GM18873 (cell line): ENCODE measurements at regions not wholly inside any gene's neighbourhood (a gene's known extent, or its start where the extent isn't known, plus 50 kb on each side); places are given as distances from the start of the nearest gene placed in this dataset.

Source experiments
- ATAC-seq: cut with Tn5 transposase; IDR thresholded peaks from one replicate; pipeline ENCODE4 v1.9.1; 2021; ENCODE audit warnings: mild to moderate bottlenecking, moderate library complexity, moderate number of reproducible peaks; ENCODE audit not compliant: unreplicated experiment, low FRiP score

DNA sequence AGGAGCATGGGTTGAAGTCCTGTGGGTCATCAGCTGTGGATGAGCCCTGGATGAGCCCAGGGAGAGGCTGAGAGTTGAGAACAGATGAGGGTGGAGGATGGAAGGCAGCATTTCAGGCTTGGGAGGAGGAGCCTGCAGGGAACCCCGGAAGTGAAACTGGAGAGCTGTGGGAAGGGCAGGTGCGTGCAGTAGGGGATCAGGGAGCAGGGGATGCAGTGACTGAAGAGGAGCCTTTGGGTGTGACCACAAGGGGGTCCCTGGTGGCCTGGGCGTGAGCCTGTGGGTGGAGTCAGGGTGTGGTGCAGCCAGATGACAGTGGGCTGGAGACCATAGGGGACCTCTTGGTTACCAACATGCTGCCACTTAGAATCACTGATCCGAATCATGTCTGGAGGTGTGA is 115.5 kb downstream of the PAPOLA start:
- no peak for ATAC-seq

DNA sequence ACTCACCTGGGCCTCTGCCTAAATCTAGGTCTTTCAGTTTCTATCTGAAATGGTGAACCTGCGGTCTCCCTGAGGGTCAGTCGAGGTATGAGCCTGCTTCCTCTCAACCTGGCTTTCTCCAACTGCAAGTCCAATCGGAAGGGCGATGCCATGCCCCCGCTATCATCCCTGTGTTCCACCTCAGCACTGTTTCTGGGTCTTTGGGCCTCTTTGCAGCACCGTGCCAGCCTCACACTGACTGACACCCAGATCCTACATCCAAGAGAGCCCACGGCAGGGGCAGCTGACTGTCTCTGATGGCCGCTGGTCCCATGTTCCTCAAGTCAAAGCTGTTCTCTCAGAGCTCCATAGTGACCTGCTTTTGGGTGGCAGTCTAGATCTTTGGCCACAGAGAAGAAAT is 120.7 kb downstream of the PAPOLA start:
- no peak for ATAC-seq

DNA sequence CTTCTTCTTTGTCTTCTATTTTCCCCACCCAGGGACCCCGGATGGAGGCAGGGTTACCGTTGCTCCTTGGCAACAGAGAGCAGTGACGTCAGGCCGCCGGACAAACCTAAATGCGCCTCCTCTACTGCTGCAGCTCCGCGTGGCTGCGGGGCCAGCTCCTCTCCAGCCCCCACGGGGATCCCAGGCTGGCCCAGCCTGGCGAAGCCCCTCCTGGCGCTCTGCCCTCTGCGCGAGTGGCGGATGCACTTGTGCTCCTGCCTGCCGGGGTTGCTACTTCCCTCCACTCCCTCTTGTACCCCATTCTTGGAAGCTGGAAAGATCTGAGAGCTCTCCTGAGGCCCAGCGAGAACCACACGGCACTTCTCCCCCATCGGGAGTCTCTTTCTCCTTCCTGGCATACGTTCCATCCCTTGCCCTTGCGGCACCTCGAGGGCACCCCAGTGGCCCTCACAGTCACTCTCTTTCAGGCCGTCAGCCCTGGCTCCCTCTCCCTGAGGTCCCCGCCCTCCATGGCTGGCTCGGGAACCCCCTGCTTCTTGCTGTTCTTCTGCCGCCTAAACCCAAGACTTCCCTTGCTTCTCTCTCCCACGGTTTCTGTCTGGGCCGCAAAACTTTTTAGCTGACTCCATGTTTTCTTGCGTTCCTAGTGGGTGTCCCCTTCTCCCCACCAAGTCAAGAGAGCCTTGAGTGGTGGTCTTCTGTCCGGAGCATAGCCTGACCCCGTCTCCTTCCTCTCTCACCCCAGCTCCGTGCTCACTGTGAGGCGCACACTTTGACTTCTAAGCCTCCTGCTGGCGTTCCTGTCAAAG is 121.7 kb downstream of the PAPOLA start:
- ATAC-seq = no peak

DNA sequence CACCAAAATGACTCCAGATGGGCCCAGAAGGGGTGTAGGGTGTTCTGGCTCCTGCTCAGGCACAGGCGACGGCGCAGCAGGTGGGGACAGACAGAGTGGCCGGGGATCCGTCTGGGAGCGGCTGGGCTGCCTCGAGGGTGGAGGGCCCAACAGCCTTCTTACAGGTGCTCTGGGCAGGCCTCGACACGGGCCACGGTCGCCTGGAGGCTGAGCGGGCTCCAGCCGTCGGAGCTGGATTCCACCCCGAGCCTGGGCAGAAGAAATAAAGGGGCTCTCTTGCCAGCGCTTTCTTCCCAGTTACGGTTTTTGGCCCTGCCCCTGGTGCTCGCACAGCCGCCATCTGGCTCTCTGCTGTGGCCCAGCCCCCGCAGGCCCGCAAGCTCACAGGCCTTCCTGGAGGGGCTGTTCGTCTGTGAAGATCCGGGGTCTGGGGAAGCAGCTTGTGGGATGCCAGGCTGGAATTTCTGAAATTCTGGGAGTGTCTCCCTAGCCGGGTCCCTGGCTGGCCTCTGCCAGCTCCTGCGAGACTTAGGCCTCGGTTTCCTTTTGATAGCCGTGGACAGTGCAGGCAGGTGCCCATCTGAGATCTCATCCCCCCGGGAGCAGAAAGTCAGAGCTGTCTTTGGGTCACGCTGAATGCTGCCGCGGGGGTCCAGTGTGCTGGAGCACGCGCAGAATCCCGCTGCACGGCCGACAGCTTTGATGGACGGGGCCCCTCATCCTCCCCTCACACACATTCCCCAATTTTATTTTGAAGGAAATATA is 122.7 kb downstream of the PAPOLA start:
- ATAC-seq = no peak

DNA sequence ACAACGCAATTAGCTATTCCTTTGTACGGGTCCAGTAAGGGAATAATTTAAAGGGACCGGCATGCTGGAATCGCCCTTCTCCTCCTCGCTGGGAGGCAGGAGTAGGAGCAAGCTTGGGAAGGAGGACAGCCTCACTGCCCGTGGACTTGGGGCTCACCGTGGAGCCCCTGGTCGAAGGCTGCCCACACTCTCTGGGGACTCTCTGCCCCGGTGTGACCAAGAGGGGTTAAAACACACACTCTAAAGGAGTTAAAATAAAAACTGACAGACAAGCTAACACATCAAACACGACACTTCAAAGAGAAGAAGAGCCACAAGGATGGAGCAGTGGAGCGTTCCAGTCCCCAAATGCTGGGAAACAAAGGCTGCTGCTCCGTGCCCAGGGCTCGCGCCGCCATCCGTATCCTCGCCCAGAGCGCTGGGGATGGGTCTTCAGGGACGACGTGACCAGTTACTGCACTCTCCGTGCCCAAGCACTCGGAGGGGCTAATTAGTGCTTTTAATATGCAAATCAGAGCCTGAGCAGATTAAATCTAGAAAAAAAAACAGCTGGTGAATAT is 123.3 kb downstream of the PAPOLA start:
- ATAC-seq = no peak

DNA sequence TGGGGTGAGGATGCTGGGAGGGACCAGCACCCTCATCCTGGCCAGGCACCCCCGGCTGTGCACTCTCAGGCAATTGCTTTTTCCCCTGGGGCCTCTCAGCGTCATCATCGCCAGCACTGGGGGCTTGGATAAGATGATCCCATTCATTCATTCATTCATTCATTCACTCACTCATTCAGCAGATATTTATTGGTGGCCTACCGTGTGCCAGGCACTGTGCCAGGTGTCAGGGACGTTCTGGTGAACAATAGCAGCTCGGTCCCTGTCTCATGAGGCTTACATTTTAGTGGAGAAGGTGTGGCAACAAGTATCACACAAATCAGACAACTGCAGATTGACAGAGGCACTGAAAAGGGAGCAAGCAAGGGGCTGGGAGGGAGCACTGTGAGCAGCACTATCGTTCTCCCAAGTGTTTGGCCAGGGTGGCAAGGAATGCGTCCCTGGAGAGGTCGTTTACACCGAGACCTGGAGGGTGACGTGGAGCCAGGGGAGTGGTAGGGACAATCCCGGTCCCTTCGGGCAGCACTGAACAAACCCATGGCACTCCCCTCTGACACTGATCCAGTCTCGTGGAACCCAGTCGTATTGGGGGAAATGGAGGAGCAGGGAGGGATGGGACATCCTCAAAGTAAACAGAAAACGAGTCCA is 124.1 kb downstream of the PAPOLA start:
- no peak for ATAC-seq

DNA sequence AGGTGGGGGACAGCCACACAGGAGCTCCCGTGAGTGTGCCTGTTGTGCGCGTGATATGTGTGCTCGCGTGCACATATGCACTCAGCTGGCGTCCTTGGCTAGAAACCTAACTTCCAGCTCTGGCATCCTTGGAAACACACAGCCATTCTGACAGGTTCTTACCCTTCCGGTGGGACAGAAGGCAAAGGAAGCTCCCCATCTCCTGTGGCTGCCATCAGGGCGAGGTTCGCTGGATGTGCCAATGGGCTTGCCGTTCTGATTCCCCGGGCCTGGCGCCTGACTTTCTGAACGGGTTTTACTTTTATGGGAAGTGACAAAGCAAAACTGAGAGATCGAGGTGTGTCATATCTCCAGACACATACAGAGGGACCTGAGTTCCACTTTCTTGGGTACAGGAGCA is 124.7 kb downstream of the PAPOLA start:
- ATAC-seq = no peak

DNA sequence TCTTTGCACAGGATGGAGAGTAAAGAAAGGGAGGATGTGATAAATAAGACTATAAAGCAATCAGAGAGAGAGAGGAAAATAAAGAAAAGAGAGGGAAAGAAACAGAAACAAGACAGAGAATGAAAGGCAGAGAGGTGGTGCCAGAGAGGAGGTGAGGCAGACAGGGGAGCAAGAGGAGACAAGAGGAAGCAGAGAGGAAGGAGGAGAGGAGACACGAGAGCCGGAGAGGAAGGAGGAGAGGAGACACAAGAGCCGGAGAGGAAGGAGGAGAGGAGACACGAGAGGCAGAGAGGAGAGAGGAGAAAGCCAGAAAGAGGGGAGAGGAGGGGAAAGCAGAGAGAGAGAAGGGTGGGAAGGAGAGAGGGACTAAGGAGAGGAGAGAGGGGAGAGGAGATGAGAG is 125.2 kb downstream of the PAPOLA start:
- ATAC-seq = no peak

DNA sequence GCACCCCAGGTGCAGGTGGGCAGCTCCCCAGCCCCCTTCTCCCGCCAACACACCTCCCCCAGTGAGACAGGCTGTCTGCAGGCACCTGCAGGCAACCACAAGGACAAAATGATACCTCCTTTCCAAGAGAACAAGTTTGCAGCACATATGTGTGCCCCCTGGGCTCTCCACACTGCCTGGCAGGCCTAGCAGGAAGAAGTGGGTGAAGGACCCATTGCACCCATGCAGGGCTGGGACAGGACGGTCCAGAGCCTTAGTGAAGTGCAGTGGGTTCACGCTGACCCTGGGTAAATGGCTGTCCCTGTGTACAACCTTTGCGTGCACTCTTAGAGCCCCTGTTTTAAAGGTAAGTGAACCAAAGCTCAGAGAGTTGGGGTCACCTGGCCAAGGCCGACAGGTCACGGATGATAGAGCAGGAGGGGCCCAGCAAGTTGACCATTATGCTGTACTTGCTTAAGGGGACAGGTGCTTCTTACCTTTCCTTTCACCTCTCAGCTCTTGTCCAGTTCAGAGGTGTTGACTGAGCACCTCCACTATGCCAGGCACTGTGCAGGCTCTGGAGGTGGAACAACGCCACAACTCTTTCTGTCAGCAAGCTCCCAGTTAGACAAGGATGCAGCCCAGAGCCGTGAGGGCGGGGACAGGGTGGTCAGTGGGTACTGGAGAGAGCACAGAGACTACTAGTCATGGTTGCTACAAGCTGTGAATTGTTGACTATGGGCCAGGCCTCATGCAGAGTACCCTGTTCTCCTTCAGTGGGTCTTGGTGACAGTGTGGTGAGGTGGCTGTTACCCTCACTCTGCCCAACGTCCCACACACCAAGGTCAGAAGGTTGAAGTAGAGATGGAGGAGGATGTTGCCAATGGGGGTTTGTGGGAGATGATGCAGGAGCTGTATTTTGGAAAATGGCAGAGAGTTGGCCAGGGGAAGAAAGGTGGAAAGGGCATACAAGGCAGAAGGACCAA is 125.9 kb downstream of the PAPOLA start:
- no peak for ATAC-seq

DNA sequence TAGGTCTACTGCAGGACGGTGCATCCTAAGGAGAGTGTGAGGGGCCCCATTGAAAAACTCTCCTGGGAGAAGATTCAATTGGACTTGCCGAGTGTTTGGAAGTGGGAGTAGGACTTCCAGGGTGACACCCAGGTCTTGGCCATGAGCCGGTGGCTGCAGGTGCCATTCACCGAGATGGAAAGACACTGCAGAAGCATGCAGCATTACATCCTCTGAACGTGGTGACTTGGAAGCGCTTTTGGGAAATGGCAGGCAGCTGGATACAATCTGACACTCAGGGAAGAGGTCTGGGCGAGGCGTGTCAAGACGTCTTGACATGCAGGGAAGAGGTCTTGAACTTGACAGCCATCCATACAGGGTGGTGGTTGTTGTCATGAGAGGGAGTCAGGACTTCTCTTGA is 126.9 kb downstream of the PAPOLA start:
- ATAC-seq = no peak

DNA sequence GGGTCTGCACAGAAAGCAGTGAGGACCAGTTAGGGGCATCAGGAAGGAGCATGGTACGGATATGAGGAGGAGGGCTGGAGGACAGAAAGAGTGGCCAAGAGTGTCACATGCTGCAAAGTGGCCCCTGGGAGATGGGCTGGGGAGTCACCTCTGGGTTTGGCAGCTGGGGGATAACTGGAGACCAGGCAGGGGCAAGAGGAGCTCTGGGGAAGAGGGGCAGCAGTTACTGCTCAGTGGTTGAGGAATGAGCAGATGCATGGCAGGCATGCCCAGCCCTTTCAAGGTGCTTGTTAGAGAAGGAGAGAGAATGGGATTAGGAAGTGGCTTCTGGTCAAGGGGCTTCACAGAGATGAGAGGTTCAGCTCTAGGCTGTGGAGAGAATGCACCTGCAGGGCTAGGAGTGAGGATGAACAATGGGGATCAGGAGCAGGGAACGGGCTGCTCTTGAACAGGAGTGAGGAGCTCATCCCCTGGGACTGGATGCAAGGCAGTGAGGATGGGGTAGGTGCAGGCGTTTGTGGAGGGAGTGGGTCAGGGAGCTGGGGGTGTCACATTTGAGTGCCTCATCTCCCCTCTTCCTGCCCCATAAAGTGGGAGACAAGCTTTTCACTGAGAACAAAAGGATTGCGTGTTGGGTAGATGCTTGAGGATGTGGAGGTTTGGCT is 127.5 kb downstream of the PAPOLA start:
- no peak for ATAC-seq

DNA sequence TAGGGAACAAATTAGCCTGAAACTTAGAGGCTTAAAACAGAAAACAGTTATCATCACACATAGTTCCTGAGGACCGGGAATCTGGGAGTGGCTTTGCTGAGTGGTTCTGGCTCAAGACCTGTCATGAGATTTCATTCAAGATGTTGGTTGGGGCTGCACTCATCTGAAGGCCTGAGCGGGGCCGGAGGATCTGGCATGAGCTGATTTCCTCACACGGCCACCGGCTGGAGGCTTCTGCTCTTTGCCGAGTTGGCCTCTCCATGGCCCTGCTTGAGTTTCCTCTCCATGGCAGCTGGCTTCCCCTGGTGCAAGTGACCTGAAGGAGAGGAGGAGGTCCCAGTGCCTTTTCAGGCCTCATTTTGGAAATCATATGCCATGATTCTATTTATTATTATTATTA is 128.1 kb downstream of the PAPOLA start:
- no peak for ATAC-seq

DNA sequence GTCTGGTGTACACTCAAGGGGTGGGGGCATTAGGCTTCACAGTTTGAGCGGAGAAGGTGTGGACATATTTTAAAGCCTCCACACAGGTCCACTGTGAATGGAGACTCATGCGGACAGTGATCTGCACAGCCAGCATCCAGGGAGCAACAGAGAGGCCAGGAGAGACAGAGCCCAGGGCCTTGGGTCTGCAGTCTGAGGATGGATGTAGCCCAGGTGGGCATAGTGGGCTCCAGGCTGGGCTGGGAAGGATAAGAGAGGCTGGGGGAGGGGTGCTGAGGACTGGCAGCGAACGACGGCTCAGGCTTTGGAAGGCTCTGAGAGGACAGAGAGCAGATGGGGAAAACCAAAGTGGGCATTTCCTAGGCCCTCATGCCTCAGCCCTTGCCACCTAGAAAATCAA is 128.8 kb downstream of the PAPOLA start:
- no peak for ATAC-seq

DNA sequence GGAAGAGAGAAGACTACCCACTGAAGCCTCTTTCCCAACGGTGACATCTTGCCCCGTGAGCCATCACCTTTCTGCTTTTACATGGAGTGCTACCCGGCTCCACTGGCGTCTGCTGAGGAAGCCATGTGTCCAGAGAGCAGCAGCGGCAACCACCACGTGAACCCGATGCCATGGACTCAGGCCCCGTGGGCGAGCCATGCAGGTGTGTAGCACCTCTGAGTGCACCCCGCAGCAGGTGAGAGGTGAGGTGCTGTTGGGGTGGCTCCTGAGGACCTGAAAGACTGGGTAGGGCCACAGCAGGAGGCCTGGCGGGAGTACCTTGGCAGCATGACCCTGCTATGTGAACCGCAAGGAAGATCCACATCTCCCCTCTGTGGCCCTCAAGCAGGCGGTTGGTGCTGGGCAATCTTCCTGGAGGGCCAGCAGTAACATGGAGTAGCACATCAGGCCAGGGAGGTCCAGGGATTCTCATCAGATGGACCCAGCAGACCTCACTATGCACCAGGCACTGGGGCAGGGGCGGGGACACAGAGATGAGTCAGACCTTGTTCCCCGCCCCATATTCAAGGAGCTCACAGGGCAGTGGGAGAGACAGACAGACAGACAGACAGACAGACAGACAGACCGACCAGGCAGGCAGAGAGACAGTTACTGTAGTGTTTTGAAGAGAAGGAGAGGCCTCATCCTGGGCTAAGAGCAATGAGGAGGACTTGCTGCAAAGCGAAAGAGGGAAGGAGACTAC is 129.6 kb downstream of the PAPOLA start:
- no peak for ATAC-seq

DNA sequence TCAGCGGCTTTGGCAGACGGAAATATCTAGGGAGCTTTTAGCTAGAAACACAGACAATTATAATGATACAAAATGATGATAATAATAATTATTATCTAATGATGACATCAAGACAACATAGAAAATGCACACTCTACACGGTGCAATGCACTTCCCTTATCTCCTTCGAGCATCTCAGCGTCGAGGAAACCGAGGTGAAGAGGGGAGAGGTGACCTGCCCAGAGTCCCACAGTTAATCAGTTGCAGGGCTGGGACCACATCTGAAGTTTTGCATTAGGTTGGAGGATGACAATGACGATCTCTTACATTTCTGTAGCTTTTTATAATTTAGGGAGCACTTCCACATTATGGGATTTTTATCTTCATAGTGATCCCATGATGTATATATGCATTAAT is 130.2 kb downstream of the PAPOLA start:
- no peak for ATAC-seq

DNA sequence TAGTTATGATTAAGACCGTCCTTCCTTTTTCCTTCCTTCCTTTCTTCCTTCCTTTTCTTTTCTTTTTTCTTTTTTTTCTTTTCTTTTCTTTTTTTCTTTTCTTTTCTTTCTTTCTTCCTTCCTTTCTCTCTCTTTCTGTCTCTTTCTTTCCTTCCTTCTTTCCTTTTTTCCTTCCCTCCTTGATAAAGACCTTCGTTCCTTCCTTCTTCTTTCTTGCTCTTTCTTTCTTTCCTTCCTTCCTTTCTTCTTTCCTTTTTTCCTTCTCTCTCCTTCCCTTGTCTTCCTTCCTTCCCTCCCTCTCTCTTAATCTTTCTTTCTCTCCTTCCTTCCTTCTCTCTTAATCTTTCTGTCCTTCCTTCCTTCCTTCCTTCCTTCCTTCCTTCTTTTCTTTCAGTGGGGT is 130.9 kb downstream of the PAPOLA start:
- no peak for ATAC-seq

DNA sequence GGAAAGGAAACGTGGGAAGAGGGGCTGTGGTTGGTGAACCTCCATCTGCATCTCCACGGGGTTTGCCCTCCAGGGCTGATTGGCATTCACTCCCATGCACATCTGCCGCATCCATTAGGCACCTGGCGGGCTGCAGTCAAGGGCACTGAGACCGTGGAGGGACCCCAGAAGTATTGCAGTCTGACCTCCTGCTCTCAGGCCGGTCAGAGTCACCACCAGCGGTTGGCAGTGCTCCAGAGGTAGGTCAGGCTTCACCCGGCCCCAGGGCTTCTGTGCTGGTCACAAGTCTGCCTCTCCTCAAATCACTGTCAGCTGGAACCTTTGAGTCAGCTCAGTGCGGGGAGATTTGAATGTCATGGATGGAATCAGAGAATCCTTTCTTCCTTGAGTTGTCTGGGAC is 132.3 kb downstream of the PAPOLA start:
- no peak for ATAC-seq

DNA sequence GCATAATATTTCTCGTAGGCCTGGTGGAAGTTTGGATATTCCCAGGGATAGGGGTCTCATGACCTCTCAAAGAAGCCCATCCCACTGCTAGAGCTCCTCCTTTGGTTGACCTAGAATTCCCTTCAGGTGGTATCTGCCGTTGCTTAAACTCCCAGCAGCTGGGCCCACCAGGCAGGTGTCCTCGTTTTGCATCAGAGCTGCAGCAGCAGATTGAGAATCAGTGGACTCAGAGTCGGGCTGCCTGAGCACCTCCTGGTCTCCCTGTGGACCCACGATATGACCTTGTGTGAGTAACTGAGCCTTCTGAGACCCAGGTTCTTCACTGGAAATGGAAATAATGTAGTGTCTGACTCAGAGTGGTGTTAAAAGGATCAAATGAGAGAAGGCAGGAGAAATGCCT is 132.7 kb downstream of the PAPOLA start:
- ATAC-seq = no peak

DNA sequence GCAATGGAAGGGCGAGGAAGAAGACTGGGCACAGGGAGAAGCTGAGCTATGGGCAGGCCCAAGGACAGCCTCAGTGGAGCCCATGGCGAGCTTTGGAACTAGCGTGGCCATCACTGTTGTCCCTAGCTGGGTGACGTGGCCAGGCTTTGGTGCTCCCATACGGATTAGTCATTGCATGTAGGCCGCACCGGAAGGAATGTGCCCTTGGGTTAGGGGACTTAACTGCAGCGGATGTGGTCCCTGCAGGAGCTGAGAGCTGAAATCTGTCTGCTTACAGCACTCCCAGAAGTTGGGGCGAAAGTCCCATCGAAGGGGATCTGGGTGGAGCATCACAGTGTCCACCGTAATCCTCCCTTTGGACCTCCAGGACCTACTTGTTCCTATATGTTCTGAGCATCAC is 133.7 kb downstream of the PAPOLA start:
- ATAC-seq = no peak
